ENCODE measurements at regions not wholly inside any gene's neighbourhood (a gene's known extent, or its start where the extent isn't known, plus 50 kb on each side); places are given as distances from the start of the nearest gene placed in this dataset.

DNA sequence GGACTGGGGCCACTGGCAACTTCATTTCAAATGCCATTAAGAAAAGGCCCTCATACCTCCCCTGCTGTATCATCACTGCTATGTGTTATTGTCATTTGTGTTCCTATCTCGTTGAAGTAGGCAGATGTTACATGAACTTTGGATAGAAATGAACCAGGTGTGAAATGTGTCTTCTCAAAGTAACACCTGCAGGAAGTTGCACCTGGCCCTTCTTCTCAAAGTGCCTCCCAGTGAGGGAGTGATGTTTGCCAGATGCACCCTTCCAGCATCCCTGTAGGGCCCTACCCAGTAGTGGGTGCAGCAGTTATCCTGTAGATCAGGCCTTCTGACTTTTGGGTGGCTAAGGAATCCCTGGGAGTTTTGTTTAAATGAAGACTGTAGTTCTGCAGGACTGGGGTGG, 197.7 kb upstream of the CTNNB1 start:
- H3K4me3 ChIP-seq (ENCODE audit: low read depth, low read length): no peak overlapping the region
- TF ChIP-seq CTCF (IDR thresholded peaks at IDR 0.05; ENCODE audit: borderline replicate concordance, insufficient read depth, low read depth, low read length): no peak

DNA sequence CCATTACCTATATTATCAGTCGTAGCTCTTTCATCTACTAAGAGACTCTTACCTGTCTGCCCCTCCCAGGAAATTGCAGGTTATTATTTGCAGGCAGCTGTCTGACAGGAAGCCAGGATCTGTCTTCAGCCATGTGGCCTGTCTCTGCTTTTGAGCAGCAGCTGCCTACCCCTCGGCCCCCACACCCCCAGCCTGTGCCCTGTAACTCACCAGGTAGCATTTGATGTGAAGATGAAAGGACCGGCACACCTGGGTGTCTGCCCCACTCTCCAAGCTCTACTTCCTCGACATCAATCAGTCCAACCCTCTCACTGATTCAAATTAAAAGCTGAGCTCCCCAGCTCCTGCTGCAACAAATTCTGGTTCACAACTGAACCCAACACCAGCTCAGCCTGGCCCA, 197.2 kb upstream of the CTNNB1 start:
- no peak for TF ChIP-seq CTCF (IDR thresholded peaks at IDR 0.05; ENCODE audit: borderline replicate concordance, insufficient read depth, low read depth, low read length)
- no peak overlapping the region for H3K4me3 ChIP-seq (ENCODE audit: low read depth, low read length)

GRCh38 chr3:41007399-41007798, 191.9 kb upstream of the CTNNB1 start:
- H3K4me3 ChIP-seq (ENCODE audit: low read depth, low read length): no peak overlapping the region
- no peak for TF ChIP-seq CTCF (IDR thresholded peaks at IDR 0.05; ENCODE audit: borderline replicate concordance, insufficient read depth, low read depth, low read length)

- TF ChIP-seq CTCF (IDR thresholded peaks at IDR 0.05; ENCODE audit: borderline replicate concordance, insufficient read depth, low read depth, low read length): no peak
- no peak overlapping the region for H3K4me3 ChIP-seq (ENCODE audit: low read depth, low read length)
These were observed 187.5 kb upstream of the CTNNB1 start for GRCh38 chr3:41011854-41012253.

DNA sequence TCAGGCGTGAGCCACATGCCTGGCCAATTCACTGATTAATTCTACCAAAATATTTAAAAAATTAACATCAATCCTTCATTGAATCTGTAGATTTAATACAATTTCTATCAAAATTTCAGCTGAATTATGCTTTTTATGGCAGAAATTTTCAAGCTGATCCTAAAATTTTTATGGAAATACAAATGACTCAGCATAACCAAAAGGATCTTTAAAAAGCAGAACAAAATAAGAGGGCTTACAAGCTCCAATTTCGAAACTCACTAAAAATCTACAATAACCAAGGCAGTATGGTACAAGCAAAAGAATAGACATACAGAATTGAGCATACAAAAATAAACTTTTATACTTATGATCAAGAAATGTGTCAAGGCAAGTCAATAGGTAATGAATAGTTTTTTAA, 180.4 kb upstream of the CTNNB1 start:
- no peak overlapping the region for H3K4me3 ChIP-seq (ENCODE audit: low read depth, low read length)
- no peak for TF ChIP-seq CTCF (IDR thresholded peaks at IDR 0.05; ENCODE audit: borderline replicate concordance, insufficient read depth, low read depth, low read length)

GRCh38 chr3:41024031-41024836, 175.1 kb upstream of the CTNNB1 start:
- no peak for TF ChIP-seq CTCF (IDR thresholded peaks at IDR 0.05; ENCODE audit: borderline replicate concordance, insufficient read depth, low read depth, low read length)
- H3K4me3 ChIP-seq (ENCODE audit: low read depth, low read length): no peak overlapping the region

All from GM12875 (cell line).